Dedifferentiated amniotic fluid mesenchymal stem cell (primary cell): ENCODE measurements at regions not wholly inside any gene's neighbourhood (a gene's known extent, or its start where the extent isn't known, plus 50 kb on each side); places are given as distances from the start of the nearest gene placed in this dataset.
"Not testable (repeated sequence)": the region's sequence is repeated elsewhere in the genome, so short reads cannot be mapped to it uniquely, and the experiment has no call there.

Experiments used
- DNase-seq: peaks from one replicate; pipeline ENCODE4 v3.0.0-alpha.2; 2016; ENCODE audit errors: extremely low spot score

- DNase-seq: no peak
Observed at GRCh38 chr15:30030345-30030744, 52.4 kb upstream of the GOLGA8J start.

- no peak for DNase-seq
Observed at GRCh38 chr15:30023798-30024295, 58.9 kb upstream of the GOLGA8J start.

- no peak for DNase-seq
Observed at GRCh38 chr15:30010746-30011145, 72.0 kb upstream of the GOLGA8J start.

GRCh38 chr15:30008156-30008555 lies 74.6 kb upstream of the GOLGA8J start:
- DNase-seq: no peak

- no peak for DNase-seq
Observed at GRCh38 chr15:30001602-30002001, 81.2 kb upstream of the GOLGA8J start.

- DNase-seq: no peak
Observed at GRCh38 chr15:29998033-29998432, 84.7 kb upstream of the GOLGA8J start.

GRCh38 chr15:29997499-29997898 lies 85.3 kb upstream of the GOLGA8J start:
- DNase-seq: no peak

GRCh38 chr15:29994284-29994683 lies 88.5 kb upstream of the GOLGA8J start:
- DNase-seq: no peak

GRCh38 chr15:29990954-29991353 lies 91.8 kb upstream of the GOLGA8J start:
- no peak for DNase-seq

GRCh38 chr15:29990035-29990434 lies 92.7 kb upstream of the GOLGA8J start:
- DNase-seq: no peak

- no peak for DNase-seq
Observed at GRCh38 chr15:29988701-29989100, 94.1 kb upstream of the GOLGA8J start.

GRCh38 chr15:29986946-29987345 lies 95.8 kb upstream of the GOLGA8J start:
- no peak for DNase-seq

GRCh38 chr15:29978411-29979382 lies 104.1 kb upstream of the GOLGA8J start:
- no peak for DNase-seq

GRCh38 chr15:29974056-29974455 lies 108.7 kb upstream of the GOLGA8J start:
- DNase-seq: not testable (repeated sequence)

GRCh38 chr15:29972051-29972450 lies 110.7 kb upstream of the GOLGA8J start:
- DNase-seq: no peak

GRCh38 chr15:29970402-29970695 lies 112.4 kb upstream of the GOLGA8J start:
- DNase-seq: no peak

GRCh38 chr15:29969562-29970401 lies 113.0 kb upstream of the GOLGA8J start:
- no peak for DNase-seq

GRCh38 chr15:29968895-29969561 lies 113.7 kb upstream of the GOLGA8J start:
- no peak for DNase-seq

- no peak for DNase-seq
Observed at GRCh38 chr15:29968099-29968894, 114.5 kb upstream of the GOLGA8J start.

- DNase-seq: no peak
Observed at GRCh38 chr15:29962407-29962806, 120.3 kb upstream of the GOLGA8J start.
